ENCODE measurements at regions not wholly inside any gene's neighbourhood (a gene's known extent, or its start where the extent isn't known, plus 50 kb on each side); places are given as distances from the start of the nearest gene placed in this dataset.

GRCh38 chr11:19474954-19475721 is 234.4 kb upstream of the E2F8 start:
- Histone ChIP-seq H3K4me3 (no peak overlapping the region), H2AFZ (ENCODE audit: low read depth, low read length) (no peak overlapping the region), H3K9me3 (replicated peaks; ENCODE audit: control insufficient read depth, insufficient read depth, low read depth, low read length) (no peaks in the 10 kb centered on the region), H3K9ac (ENCODE audit: insufficient read depth in 1 of 2, low read depth in 2 of 2, low read length in 2 of 2) (no peak overlapping the region), H3K79me2 (ENCODE audit: control insufficient read depth, insufficient read depth, low read length) (no peaks in the 10 kb centered on the region), H3K9me1 (ENCODE audit: control insufficient read depth, insufficient read depth, low read length) (no peaks in the 10 kb centered on the region), H3K27me3 (ENCODE audit: control insufficient read depth in 2 of 2, insufficient read depth in 2 of 2, low read length in 2 of 2) (peaks cover 8 to 16% of the 10 kb centered on the region in 2 experiments; a peak in 4 of 5 replicates), H4K20me1 (replicated peaks; ENCODE audit: control insufficient read depth, insufficient read depth, low read length) (no peaks in the 10 kb centered on the region; the same call in 1 of the 2 replicates), H3K4me2 (ENCODE audit: insufficient read depth, low read length) (no peak overlapping the region), H3K4me1 (replicated peaks in 1 of 2; ENCODE audit: control insufficient read depth in 2 of 2, insufficient read depth in 2 of 2, low read length in 2 of 2) (no peaks in the 10 kb centered on the region), H3K27ac (ENCODE audit: extremely low read depth, low read depth, low read length) (no peak overlapping the region), H3K36me3 (ENCODE audit: control insufficient read depth, insufficient read depth, low read length) (no peaks in the 10 kb centered on the region)
- intact Hi-C loops (cut with micrococcal nuclease) = no loop called here
- DNase-seq (ENCODE audit: extremely low read depth in 1 of 4, low spot score in 3 of 4) (no peak), ATAC-seq (no peak), FAIRE-seq (no peak)
- POLR2A ChIA-PET = no interaction called here
- in situ Hi-C loops (cut with MboI) = no loop called here
- BruUV-seq (replicated peaks) = no TSS peak
- WGBS (ENCODE audit: insufficient coverage, low coverage, missing lambda C conversion rate) = 1% methylated on average over 7 of the region's 7 CpGs
- CTCF ChIA-PET (ENCODE audit: low intra/inter-chr PET ratio) = no interaction called here
- TF ChIP-seq, protein P1, sequence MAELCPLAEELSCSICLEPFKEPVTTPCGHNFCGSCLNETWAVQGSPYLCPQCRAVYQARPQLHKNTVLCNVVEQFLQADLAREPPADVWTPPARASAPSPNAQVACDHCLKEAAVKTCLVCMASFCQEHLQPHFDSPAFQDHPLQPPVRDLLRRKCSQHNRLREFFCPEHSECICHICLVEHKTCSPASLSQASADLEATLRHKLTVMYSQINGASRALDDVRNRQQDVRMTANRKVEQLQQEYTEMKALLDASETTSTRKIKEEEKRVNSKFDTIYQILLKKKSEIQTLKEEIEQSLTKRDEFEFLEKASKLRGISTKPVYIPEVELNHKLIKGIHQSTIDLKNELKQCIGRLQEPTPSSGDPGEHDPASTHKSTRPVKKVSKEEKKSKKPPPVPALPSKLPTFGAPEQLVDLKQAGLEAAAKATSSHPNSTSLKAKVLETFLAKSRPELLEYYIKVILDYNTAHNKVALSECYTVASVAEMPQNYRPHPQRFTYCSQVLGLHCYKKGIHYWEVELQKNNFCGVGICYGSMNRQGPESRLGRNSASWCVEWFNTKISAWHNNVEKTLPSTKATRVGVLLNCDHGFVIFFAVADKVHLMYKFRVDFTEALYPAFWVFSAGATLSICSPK (IDR thresholded peaks at IDR 0.05; ENCODE audit: borderline replicate concordance) = no peak
- TF ChIP-seq NFXL1 (CRISPR knock-in tag; IDR thresholded peaks at IDR 0.05) = no peak
- TF ChIP-seq ZNF133 (CRISPR knock-in tag; IDR thresholded peaks at IDR 0.05) = no peak
- no peak for TF ChIP-seq ZNF41 (CRISPR knock-in tag; conservative IDR thresholded peaks at IDR 0.05)
- TF ChIP-seq, protein P2, sequence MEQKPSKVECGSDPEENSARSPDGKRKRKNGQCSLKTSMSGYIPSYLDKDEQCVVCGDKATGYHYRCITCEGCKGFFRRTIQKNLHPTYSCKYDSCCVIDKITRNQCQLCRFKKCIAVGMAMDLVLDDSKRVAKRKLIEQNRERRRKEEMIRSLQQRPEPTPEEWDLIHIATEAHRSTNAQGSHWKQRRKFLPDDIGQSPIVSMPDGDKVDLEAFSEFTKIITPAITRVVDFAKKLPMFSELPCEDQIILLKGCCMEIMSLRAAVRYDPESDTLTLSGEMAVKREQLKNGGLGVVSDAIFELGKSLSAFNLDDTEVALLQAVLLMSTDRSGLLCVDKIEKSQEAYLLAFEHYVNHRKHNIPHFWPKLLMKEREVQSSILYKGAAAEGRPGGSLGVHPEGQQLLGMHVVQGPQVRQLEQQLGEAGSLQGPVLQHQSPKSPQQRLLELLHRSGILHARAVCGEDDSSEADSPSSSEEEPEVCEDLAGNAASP (IDR thresholded peaks at IDR 0.05) = no peak
- no peak for TF ChIP-seq PRDM10 (IDR thresholded peaks at IDR 0.05; ENCODE audit: partially characterized antibody)
- no peak for TF ChIP-seq YBX1 (IDR thresholded peaks at IDR 0.05)
- no peak for TF ChIP-seq ZNF232 (CRISPR knock-in tag; IDR thresholded peaks at IDR 0.05)
- TF ChIP-seq DIDO1 (tag; IDR thresholded peaks at IDR 0.05; ENCODE audit: low read depth) = no peak
- TF ChIP-seq HMG20A (CRISPR knock-in tag; conservative IDR thresholded peaks at IDR 0.05) = no peak
- TF ChIP-seq ZNF121 (CRISPR knock-in tag; conservative IDR thresholded peaks at IDR 0.05) = no peak
- no peak for TF ChIP-seq XRCC3 (IDR thresholded peaks at IDR 0.05)
- TF ChIP-seq ZNF436 (CRISPR knock-in tag; IDR thresholded peaks at IDR 0.05) = no peak
- TF ChIP-seq MTA1 (IDR thresholded peaks at IDR 0.05; ENCODE audit: borderline replicate concordance) = no peak
- TF ChIP-seq, protein P3, sequence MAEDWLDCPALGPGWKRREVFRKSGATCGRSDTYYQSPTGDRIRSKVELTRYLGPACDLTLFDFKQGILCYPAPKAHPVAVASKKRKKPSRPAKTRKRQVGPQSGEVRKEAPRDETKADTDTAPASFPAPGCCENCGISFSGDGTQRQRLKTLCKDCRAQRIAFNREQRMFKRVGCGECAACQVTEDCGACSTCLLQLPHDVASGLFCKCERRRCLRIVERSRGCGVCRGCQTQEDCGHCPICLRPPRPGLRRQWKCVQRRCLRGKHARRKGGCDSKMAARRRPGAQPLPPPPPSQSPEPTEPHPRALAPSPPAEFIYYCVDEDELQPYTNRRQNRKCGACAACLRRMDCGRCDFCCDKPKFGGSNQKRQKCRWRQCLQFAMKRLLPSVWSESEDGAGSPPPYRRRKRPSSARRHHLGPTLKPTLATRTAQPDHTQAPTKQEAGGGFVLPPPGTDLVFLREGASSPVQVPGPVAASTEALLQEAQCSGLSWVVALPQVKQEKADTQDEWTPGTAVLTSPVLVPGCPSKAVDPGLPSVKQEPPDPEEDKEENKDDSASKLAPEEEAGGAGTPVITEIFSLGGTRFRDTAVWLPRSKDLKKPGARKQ (CRISPR knock-in tag; IDR thresholded peaks at IDR 0.05) = no peak
